ENCODE measurements at regions not wholly inside any gene's neighbourhood (a gene's known extent, or its start where the extent isn't known, plus 50 kb on each side); places are given as distances from the start of the nearest gene placed in this dataset.
"Not testable (repeated sequence)": the region's sequence is repeated elsewhere in the genome, so short reads cannot be mapped to it uniquely, and the experiment has no call there.

- DNase-seq (ENCODE audit: low spot score): no peak
Observed at GRCh38 chr14:104250175-104250574, 111.8 kb downstream of the KIF26A start.

- no peak for DNase-seq (ENCODE audit: low spot score)
Observed at GRCh38 chr14:104252256-104253215, 114.1 kb downstream of the KIF26A start.

GRCh38 chr14:104253223-104253822 lies 114.9 kb downstream of the KIF26A start:
- no peak for DNase-seq (ENCODE audit: low spot score)

- no peak for DNase-seq (ENCODE audit: low spot score)
Observed at GRCh38 chr14:104253901-104254353, 115.5 kb downstream of the KIF26A start.

- no peak for DNase-seq (ENCODE audit: low spot score)
Observed at GRCh38 chr14:104254735-104255400, 116.5 kb downstream of the KIF26A start.

GRCh38 chr14:104256025-104256424 lies 117.6 kb downstream of the KIF26A start:
- no peak for DNase-seq (ENCODE audit: low spot score)

GRCh38 chr14:104262515-104263514 lies 124.4 kb downstream of the KIF26A start:
- DNase-seq (ENCODE audit: low spot score): no peak

GRCh38 chr14:104263675-104264358 lies 125.4 kb downstream of the KIF26A start:
- no peak for DNase-seq (ENCODE audit: low spot score)

- DNase-seq (ENCODE audit: low spot score): no peak
Observed at GRCh38 chr14:104264495-104265265, 126.3 kb downstream of the KIF26A start.

GRCh38 chr14:104265918-104266630 lies 127.7 kb downstream of the KIF26A start:
- no peak for DNase-seq (ENCODE audit: low spot score)

GRCh38 chr14:104266631-104267575 lies 128.5 kb downstream of the KIF26A start:
- no peak for DNase-seq (ENCODE audit: low spot score)

- DNase-seq (ENCODE audit: low spot score): peak; percentile 84
Observed at GRCh38 chr14:104267895-104268294, 129.5 kb downstream of the KIF26A start.

- DNase-seq (ENCODE audit: low spot score): no peak
Observed at GRCh38 chr14:104268295-104268694, 129.9 kb downstream of the KIF26A start.

- no peak for DNase-seq (ENCODE audit: low spot score)
Observed at GRCh38 chr14:104268725-104269436, 130.5 kb downstream of the KIF26A start.

GRCh38 chr14:104269511-104270241 lies 131.3 kb downstream of the KIF26A start:
- DNase-seq (ENCODE audit: low spot score): not testable (repeated sequence)

GRCh38 chr14:104271391-104271790 lies 133.0 kb downstream of the KIF26A start:
- DNase-seq (ENCODE audit: low spot score): no peak

- no peak for DNase-seq (ENCODE audit: low spot score)
Observed at GRCh38 chr14:104274806-104275205, 136.4 kb downstream of the KIF26A start.

Measured in SW480 (cell line).